Left lung (tissue), 4 donors: ENCODE measurements at regions not wholly inside any gene's neighbourhood (a gene's known extent, or its start where the extent isn't known, plus 50 kb on each side); places are given as distances from the start of the nearest gene placed in this dataset.

Experiments
- ATAC-seq: fragments of 200-7000 bp; cut with Tn5 transposase; one replicate; pipeline ENCODE4 v1.9.1; 2020; ENCODE audit warnings: moderate library complexity
- DNase-seq, 4 donors: peaks; one replicate each; pipeline ENCODE4 v3.0.0-alpha.2; 2013 to 2020
- H3K27ac ChIP-seq, 2 donors: fragments of 200-600 bp; sonication (generic) in 1 of 2; one replicate each; pipeline versions ENCODE4 v1.5.0 to v1.8.0; 2020 to 2021
- H3K27me3 ChIP-seq, 2 donors: fragments of 200-600 bp; sonication (generic) in 1 of 2; one replicate each; pipeline versions ENCODE4 v1.5.0 to v1.8.0; 2020 to 2021
- H3K36me3 ChIP-seq, 2 donors: fragments of 200-600 bp; sonication (generic) in 1 of 2; one replicate each; pipeline versions ENCODE4 v1.5.0 to v1.8.0; 2020 to 2021
- H3K4me1 ChIP-seq, 2 donors: fragments of 200-600 bp; one replicate each; pipeline ENCODE4 v1.8.0; 2021
- H3K4me3 ChIP-seq, 2 donors: fragments of 200-600 bp; sonication (generic) in 1 of 2; one replicate each; pipeline versions ENCODE4 v1.5.0 to v1.8.0; 2020 to 2021; ENCODE audit warnings: mild to moderate bottlenecking in 1 of 2
- H3K9me3 ChIP-seq, 2 donors: fragments of 200-600 bp; sonication (generic) in 1 of 2; one replicate each; pipeline versions ENCODE4 v1.5.0 to v1.8.0; 2020 to 2021
- intact Hi-C, 2 donors: fragments of 100-400 bp; cut with DNase I; formaldehyde crosslinking; loops; one replicate each; pipeline versions ENCODE4 v1.11.2 to v1.14.2; 2022
- TF ChIP-seq, protein P1 (sequence below), 2 donors: fragments of 200-600 bp; sonication (generic) in 1 of 2; IDR thresholded peaks; one replicate each; pipeline versions ENCODE4 v1.5.0 to v1.8.0; 2021; ENCODE audit warnings: antibody characterized with exemption in 2 of 2
- donor health status: DM: no; HTN: yes; CAD: no.
- donor health status: DM: no; HTN: no; CAD: no.

DNA sequence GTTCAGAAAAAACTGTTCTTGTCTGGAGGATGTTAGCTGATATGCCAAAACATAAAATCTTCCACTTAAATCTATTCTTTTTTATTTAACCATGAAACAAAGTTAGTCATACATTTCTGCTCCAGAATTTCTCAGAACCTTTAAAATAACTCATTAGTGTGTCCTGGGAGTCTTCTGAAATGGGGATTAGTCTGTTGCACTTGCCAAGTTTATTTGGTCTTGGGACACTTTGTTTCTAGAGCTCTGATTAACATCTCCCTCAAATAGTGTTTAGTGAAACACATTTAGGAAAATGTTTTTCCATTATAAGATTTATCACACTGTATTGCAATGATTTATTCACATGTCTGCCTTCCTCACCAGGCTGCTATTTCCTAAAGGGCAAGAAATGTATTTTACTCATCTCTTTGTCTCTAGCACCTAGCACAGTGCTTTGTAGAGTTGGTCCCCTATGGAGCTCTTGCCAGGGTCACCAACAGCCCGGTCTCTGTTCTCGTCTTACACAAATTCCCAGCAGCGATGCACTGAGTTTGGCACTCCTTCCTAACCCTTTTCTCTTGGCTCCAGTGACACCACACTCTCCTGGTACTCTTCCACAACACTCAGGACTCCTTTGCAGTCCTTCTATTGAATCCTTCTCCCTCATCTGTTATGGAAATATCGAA lies 189.2 kb downstream of the CSNK2A3 start:
- no peaks in the 10 kb centered on the region for H3K27me3 ChIP-seq
- H3K4me1 ChIP-seq, result no peaks in the 10 kb centered on the region
- TF ChIP-seq, protein P1, sequence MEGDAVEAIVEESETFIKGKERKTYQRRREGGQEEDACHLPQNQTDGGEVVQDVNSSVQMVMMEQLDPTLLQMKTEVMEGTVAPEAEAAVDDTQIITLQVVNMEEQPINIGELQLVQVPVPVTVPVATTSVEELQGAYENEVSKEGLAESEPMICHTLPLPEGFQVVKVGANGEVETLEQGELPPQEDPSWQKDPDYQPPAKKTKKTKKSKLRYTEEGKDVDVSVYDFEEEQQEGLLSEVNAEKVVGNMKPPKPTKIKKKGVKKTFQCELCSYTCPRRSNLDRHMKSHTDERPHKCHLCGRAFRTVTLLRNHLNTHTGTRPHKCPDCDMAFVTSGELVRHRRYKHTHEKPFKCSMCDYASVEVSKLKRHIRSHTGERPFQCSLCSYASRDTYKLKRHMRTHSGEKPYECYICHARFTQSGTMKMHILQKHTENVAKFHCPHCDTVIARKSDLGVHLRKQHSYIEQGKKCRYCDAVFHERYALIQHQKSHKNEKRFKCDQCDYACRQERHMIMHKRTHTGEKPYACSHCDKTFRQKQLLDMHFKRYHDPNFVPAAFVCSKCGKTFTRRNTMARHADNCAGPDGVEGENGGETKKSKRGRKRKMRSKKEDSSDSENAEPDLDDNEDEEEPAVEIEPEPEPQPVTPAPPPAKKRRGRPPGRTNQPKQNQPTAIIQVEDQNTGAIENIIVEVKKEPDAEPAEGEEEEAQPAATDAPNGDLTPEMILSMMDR (IDR thresholded peaks at IDR 0.05), result no peak
- intact Hi-C loops, result no loop called here
- no peak for DNase-seq
- H3K27ac ChIP-seq, result no peak overlapping the region
- H3K36me3 ChIP-seq, result no peaks in the 10 kb centered on the region
- no peaks in the 10 kb centered on the region for H3K9me3 ChIP-seq
- ATAC-seq, result no peak
- H3K4me3 ChIP-seq, result no peak overlapping the region

DNA sequence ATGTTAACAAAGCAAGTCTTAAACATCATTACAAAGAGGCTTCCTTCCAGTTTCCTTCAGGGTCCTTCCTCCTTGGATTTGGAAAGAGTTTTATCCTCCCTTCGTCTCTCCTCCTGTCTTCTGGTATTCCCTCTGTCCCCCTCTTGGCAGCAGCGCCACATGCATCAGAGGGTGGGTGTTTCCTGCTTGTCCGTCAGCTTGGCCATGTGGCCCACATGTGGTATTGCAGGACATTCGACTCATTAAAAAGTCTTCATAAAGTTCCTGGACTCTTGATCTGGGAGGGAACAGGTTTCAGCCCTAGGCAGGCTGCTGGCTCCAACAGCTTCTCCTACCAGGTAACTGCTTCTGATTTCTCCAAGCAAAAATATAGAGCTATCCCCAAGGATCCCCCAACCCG lies 189.8 kb downstream of the CSNK2A3 start:
- peak in 1 of 4 donors; percentile 21 for DNase-seq
- Histone ChIP-seq H3K4me1 (no peaks in the 10 kb centered on the region), H3K27me3 (no peaks in the 10 kb centered on the region), H3K9me3 (no peaks in the 10 kb centered on the region), H3K27ac (no peak overlapping the region), H3K36me3 (no peaks in the 10 kb centered on the region), H3K4me3 (no peak overlapping the region)
- no peak for ATAC-seq
- intact Hi-C loops, result no loop called here
- TF ChIP-seq, protein P1 (IDR thresholded peaks at IDR 0.05), result no peak

DNA sequence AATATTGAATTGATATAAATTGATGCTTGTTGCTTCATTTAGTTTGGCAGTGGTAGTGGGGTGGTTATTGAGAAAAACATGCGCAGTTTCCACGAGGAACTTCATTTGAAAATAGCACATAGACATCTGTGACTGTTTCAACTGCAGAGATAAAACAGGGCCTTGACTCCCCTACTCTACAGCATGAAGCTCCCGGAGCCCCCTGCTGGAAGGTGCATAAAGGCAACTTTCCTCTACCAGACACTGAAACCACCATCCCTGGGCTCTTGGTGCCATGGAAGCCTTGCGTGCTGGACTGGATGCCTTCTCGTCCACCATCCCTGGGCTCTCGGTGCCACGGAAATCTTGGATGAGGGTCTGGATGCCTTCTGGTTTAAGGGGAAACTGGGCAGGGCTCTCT lies 195.9 kb downstream of the CSNK2A3 start:
- H3K4me1 ChIP-seq, result no peaks in the 10 kb centered on the region
- no peaks in the 10 kb centered on the region for H3K9me3 ChIP-seq
- DNase-seq (no peak), ATAC-seq (peak; percentile 56)
- no peak overlapping the region for H3K27ac ChIP-seq
- no peaks in the 10 kb centered on the region for H3K36me3 ChIP-seq
- H3K4me3 ChIP-seq, result no peak overlapping the region
- TF ChIP-seq, protein P1 (IDR thresholded peaks at IDR 0.05), result no peak
- H3K27me3 ChIP-seq, result no peaks in the 10 kb centered on the region
- intact Hi-C loops, result no loop called here

DNA sequence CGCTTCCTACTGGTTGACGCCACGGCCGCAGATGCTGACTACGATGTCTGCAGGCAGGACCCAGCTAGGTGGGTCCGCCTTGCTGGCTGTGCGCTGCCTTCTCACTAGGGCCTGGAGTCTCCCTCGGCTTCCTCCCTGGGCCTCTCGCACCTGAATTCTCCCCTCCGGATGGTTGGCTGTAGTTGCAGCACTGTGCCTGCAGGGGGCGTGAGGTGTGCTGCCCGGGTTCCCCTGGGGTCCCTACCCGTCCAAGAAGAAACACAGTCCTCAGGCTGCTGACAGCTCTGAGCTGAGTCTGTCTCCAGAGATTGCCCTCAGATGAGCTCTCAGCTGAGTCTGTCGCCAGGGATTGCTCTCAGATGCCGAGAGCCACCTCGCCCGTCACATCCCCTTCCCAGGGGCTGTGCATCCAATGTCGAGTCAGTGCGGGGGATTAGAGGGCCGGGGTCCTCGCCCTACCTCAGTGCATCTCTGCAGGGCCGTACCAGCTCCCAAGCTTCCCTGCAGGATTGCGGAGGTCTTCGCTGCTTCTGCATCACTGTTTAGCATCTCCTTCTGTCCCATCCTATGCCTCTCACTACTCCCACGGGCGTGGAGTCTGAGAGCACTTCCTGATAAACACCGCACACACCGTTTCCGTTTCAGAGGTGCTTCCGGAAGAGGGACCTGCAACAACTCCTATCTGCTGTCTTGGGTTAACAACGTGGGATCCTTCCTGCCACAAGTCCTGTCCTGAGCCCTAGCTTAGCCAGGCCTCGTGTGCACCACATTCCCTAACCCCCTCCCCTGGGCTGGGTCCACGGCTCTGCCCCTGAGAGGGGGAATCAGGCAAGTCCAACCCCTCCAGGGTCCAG lies 196.9 kb downstream of the CSNK2A3 start:
- H3K36me3 ChIP-seq, result no peaks in the 10 kb centered on the region
- peak; percentile 15 for ATAC-seq
- intact Hi-C loops, result no loop called here
- TF ChIP-seq, protein P1 (IDR thresholded peaks at IDR 0.05), result peak in 1 of 2 donors; percentile 36
- H3K4me1 ChIP-seq, result no peaks in the 10 kb centered on the region
- no peaks in the 10 kb centered on the region for H3K27me3 ChIP-seq
- H3K27ac ChIP-seq, result no peak overlapping the region
- H3K9me3 ChIP-seq, result no peaks in the 10 kb centered on the region
- no peak overlapping the region for H3K4me3 ChIP-seq
- DNase-seq, result no peak

DNA sequence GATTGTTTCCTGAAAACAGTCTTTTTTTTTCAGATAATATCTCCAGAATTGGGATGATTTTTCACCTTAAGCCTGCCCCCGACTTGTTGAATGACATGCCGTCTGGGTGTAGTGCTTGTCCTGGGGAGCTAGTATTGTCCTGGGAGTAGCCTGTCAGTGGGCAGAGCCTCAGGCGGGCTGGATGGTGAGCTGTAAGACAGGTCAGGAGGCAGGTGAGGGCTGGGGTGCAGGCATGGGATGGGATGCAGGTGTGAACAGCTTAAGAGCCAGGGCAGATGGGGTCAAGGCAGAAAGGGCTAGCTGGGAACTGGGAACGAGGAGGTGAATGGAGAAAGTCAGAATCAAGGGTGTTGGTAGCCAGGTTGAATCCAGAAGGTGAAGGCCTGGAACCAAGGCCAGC lies 200.2 kb downstream of the CSNK2A3 start:
- ATAC-seq (no peak), DNase-seq (no peak)
- H3K27me3 ChIP-seq, result no peaks in the 10 kb centered on the region
- no peak overlapping the region for H3K4me3 ChIP-seq
- TF ChIP-seq, protein P1 (IDR thresholded peaks at IDR 0.05), result no peak
- no peaks in the 10 kb centered on the region for H3K9me3 ChIP-seq
- H3K27ac ChIP-seq, result no peak overlapping the region
- H3K36me3 ChIP-seq, result no peaks in the 10 kb centered on the region
- H3K4me1 ChIP-seq, result no peaks in the 10 kb centered on the region
- intact Hi-C loops, result no loop called here
